Panc1 (cell line): ENCODE measurements at regions not wholly inside any gene's neighbourhood (a gene's known extent, or its start where the extent isn't known, plus 50 kb on each side); places are given as distances from the start of the nearest gene placed in this dataset.
A peak's percentile ranks its signal among the peaks of the same experiment; 100 is the strongest.

ENCODE experiments used
- ATAC-seq: fragments of 200-7000 bp; cut with Tn5 transposase; 2 replicates; pipeline ENCODE4 v1.9.1; 2020; ENCODE audit warnings: mild to moderate bottlenecking, moderate library complexity
- BruUV-seq: library from RNA; stranded (reverse); fragments of 400-500 nt; replicated peaks from 2 replicates; lab custom pipeline; 2021; lab: Mats Ljungman, UMichigan
- CTCF ChIA-PET: fragments of 300-600 bp; sonication (Branson Sonifier 250); formaldehyde crosslinking; loops from one replicate; lab custom pipeline; 2022; ENCODE audit warnings: antibody characterized with exemption; lab: Charles Lee
- POLR2A ChIA-PET: fragments of 300-600 bp; sonication (Branson Sonifier 250); formaldehyde crosslinking; loops from one replicate; lab custom pipeline; 2022; ENCODE audit warnings: antibody characterized with exemption; lab: Charles Lee
- DNase-seq: peaks from one replicate; pipeline ENCODE4 v3.0.0-alpha.2; 2010; ENCODE audit warnings: low read depth, low spot score
- H3K27ac ChIP-seq: 2 replicates; pipeline ENCODE4 v1.5.1; 2011; ENCODE audit warnings: mild to moderate bottlenecking, low read length, inconsistent platforms
- H3K27me3 ChIP-seq: fragments of 200-500 bp; sonication (Bioruptor generic); 2 replicates; pipeline ENCODE4 v1.6.0; 2014; ENCODE audit warnings: low read length, inconsistent platforms; ENCODE audit not compliant: control insufficient read depth, insufficient read depth
- H3K36me3 ChIP-seq: fragments of 200-500 bp; sonication (Bioruptor generic); 2 replicates; pipeline ENCODE4 v1.5.1; 2014; ENCODE audit warnings: inconsistent platforms, mild to moderate bottlenecking, low read length, moderate library complexity; ENCODE audit not compliant: control insufficient read depth, insufficient read depth
- H3K4me1 ChIP-seq: 2 replicates; pipeline ENCODE4 v1.5.1; 2011; ENCODE audit warnings: inconsistent platforms, mild to moderate bottlenecking, low read length, moderate library complexity; ENCODE audit not compliant: control insufficient read depth, insufficient read depth
- H3K4me3 ChIP-seq, 2 experiments: 2 replicates each; pipeline ENCODE4 v1.5.1; 2011 to 2012; ENCODE audit warnings: low read depth in 2 of 2, low read length in 2 of 2, mild to moderate bottlenecking in 2 of 2, inconsistent platforms in 1 of 2, moderate library complexity in 1 of 2
- H3K9me3 ChIP-seq: fragments of 200-500 bp; sonication (Bioruptor generic); 2 replicates; pipeline ENCODE4 v1.5.1; 2014; ENCODE audit warnings: low read depth, mild to moderate bottlenecking, inconsistent platforms, low read length, moderate library complexity; ENCODE audit not compliant: control insufficient read depth, insufficient read depth
- POLR2AphosphoS5 ChIP-seq: IDR thresholded peaks from 2 replicates; pipeline ENCODE4 v1.6.1; 2012; ENCODE audit warnings: mild to moderate bottlenecking, low read depth, low read length, moderate library complexity
- SIN3A ChIP-seq: IDR thresholded peaks from 2 replicates; pipeline ENCODE4 v1.6.1; 2012; ENCODE audit warnings: low read depth, mild to moderate bottlenecking, low read length, moderate library complexity, borderline replicate concordance; ENCODE audit not compliant: insufficient read depth
- TCF7L2 ChIP-seq: IDR thresholded peaks from 2 replicates; pipeline ENCODE4 v1.6.1; 2011; ENCODE audit warnings: mild to moderate bottlenecking, low read depth, low read length, inconsistent platforms
- in situ Hi-C: cut with HindIII; loops from 2 replicates; pipeline ENCODE4 v1.10.0; 2016; ENCODE audit warnings: low sequenced_read_pairs, low pct_unique_long_range_greater_than_20kb
- intact Hi-C: fragments of 100-400 bp; cut with micrococcal nuclease; formaldehyde crosslinking; loops from one replicate; pipeline ENCODE4 v1.10.0; 2022; ENCODE audit not compliant: unreplicated experiment
- TF ChIP-seq, protein P1 (sequence below): fragments of 450-650 bp; IDR thresholded peaks from 2 replicates; pipeline ENCODE4 v1.5.1; 2017; ENCODE audit warnings: mild to moderate bottlenecking
- TF ChIP-seq, protein P2 (sequence below), 2 experiments: IDR thresholded peaks; 2 replicates each; pipeline ENCODE4 v1.6.1; 2011 to 2012; ENCODE audit warnings: low read depth in 2 of 2, control low read depth in 1 of 2, low read length in 1 of 2, mild to moderate bottlenecking in 1 of 2, moderate library complexity in 1 of 2; ENCODE audit not compliant: insufficient read depth in 1 of 2

DNA sequence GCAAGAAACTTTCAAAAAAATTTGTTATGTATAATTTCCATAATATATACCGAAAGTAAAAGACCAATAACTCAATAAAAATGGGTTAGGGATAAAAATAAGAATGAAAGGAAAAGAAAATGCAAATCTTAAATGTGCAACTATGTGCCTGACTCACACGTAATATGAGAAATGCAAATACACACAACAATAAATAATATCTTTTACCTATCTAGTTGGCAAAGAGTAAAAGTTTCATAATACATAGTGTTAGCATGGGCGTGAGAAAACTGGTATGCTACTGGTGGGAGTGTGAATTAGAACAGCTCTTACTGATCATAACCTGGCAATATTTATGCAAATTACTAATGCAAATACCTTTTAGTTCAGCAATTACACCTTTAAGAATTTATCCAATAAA, 438.5 kb upstream of the CITED2 start:
- BruUV-seq = no TSS peak
- no peak for TF ChIP-seq POLR2AphosphoS5
- TF ChIP-seq, protein P1, sequence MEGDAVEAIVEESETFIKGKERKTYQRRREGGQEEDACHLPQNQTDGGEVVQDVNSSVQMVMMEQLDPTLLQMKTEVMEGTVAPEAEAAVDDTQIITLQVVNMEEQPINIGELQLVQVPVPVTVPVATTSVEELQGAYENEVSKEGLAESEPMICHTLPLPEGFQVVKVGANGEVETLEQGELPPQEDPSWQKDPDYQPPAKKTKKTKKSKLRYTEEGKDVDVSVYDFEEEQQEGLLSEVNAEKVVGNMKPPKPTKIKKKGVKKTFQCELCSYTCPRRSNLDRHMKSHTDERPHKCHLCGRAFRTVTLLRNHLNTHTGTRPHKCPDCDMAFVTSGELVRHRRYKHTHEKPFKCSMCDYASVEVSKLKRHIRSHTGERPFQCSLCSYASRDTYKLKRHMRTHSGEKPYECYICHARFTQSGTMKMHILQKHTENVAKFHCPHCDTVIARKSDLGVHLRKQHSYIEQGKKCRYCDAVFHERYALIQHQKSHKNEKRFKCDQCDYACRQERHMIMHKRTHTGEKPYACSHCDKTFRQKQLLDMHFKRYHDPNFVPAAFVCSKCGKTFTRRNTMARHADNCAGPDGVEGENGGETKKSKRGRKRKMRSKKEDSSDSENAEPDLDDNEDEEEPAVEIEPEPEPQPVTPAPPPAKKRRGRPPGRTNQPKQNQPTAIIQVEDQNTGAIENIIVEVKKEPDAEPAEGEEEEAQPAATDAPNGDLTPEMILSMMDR = no peak
- Histone ChIP-seq H3K4me1 (no peaks in the 10 kb centered on the region), H3K9me3 (peaks cover 4% of the 10 kb centered on the region; the same call in 1 of the 2 replicates), H3K4me3 (no peak overlapping the region), H3K27me3 (no peaks in the 10 kb centered on the region), H3K27ac (no peak overlapping the region), H3K36me3 (no peaks in the 10 kb centered on the region)
- intact Hi-C loops (no loop called here), in situ Hi-C loops (no loop called here)
- ChIA-PET POLR2A (no interaction called here), CTCF (no interaction called here)
- no peak for DNase-seq
- no peak for ATAC-seq

DNA sequence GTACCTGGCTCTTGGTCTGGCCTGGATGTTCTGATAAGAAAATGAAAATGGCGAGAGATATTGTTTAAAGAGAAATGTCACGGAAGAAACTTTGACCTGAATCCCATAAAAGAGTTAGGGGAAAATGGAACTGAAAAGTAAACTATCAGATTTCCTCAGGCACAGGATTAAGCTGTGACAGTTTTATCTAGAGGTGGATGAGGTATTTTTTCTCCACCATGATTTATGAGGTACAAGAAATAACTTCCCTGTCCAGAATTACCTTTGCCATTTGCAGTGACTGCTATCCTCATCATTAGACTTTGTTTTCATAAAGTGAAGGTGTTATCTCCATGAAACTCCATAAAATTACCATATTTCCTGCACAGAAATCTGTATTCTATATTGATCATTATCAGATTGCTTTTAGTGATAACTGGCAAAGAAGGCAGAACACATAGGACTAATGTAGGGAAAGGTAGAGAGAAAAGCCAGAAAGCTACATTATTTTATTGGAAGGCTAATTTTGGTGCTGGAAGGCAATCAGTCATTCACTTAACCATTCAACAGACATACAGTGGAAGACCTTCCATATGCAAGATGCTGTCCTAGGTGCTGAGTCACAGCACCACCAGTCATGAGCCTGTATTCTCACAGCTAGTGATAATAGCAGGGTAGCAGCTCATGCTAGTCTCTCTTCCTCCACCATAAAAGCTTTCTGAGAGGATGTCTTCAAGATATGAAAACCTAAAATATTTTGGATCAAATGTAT, 427.3 kb upstream of the CITED2 start:
- in situ Hi-C loops (no loop called here), intact Hi-C loops (no loop called here)
- POLR2A ChIA-PET = interaction anchor here (0.6 kb wide), 1 partner anchor 61 kb away, joined by 8 read pairs; no protein-coding TSS in a partner anchor
- H3K4me3 ChIP-seq = no peak overlapping the region
- no peak for ATAC-seq
- no TSS peak for BruUV-seq
- no peak overlapping the region for H3K27ac ChIP-seq
- CTCF ChIA-PET = no interaction called here
- no peaks in the 10 kb centered on the region for H3K27me3 ChIP-seq
- no peaks in the 10 kb centered on the region; the same call in 1 of the 2 replicates for H3K9me3 ChIP-seq
- no peak for DNase-seq
- no peaks in the 10 kb centered on the region for H3K36me3 ChIP-seq
- no peak for TF ChIP-seq TCF7L2
- TF ChIP-seq, protein P1 = no peak
- TF ChIP-seq, protein P2, sequence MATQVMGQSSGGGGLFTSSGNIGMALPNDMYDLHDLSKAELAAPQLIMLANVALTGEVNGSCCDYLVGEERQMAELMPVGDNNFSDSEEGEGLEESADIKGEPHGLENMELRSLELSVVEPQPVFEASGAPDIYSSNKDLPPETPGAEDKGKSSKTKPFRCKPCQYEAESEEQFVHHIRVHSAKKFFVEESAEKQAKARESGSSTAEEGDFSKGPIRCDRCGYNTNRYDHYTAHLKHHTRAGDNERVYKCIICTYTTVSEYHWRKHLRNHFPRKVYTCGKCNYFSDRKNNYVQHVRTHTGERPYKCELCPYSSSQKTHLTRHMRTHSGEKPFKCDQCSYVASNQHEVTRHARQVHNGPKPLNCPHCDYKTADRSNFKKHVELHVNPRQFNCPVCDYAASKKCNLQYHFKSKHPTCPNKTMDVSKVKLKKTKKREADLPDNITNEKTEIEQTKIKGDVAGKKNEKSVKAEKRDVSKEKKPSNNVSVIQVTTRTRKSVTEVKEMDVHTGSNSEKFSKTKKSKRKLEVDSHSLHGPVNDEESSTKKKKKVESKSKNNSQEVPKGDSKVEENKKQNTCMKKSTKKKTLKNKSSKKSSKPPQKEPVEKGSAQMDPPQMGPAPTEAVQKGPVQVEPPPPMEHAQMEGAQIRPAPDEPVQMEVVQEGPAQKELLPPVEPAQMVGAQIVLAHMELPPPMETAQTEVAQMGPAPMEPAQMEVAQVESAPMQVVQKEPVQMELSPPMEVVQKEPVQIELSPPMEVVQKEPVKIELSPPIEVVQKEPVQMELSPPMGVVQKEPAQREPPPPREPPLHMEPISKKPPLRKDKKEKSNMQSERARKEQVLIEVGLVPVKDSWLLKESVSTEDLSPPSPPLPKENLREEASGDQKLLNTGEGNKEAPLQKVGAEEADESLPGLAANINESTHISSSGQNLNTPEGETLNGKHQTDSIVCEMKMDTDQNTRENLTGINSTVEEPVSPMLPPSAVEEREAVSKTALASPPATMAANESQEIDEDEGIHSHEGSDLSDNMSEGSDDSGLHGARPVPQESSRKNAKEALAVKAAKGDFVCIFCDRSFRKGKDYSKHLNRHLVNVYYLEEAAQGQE (IDR thresholded peaks at IDR 0.05; ENCODE audit: insufficient read depth in 1 of 2, low read depth in 2 of 2, low read length in 1 of 2) = peak; percentile 81 to 86
- no peak for TF ChIP-seq SIN3A
- no peaks in the 10 kb centered on the region for H3K4me1 ChIP-seq
